NB4 (cell line): ENCODE measurements at regions not wholly inside any gene's neighbourhood (a gene's known extent, or its start where the extent isn't known, plus 50 kb on each side); places are given as distances from the start of the nearest gene placed in this dataset.

Experiments
- DNase-seq: peaks from one replicate; pipeline ENCODE4 v3.0.0; 2010; ENCODE audit warnings: low read depth
- H3K4me3 ChIP-seq: one replicate; pipeline ENCODE4 v1.5.1; 2011; ENCODE audit warnings: mild to moderate bottlenecking, low read depth, low read length, moderate library complexity
- MYC ChIP-seq: IDR thresholded peaks from 2 replicates; pipeline ENCODE4 v1.6.1; 2011; ENCODE audit warnings: low read depth, low read length
- POLR2A ChIP-seq: IDR thresholded peaks from 2 replicates; pipeline ENCODE4 v1.6.1; 2011; ENCODE audit warnings: mild to moderate bottlenecking; ENCODE audit not compliant: insufficient read length; ENCODE audit errors: extremely low read depth
- TF ChIP-seq, protein P1 (sequence below): IDR thresholded peaks from one replicate; pipeline ENCODE4 v1.5.1; 2012; ENCODE audit warnings: low read depth, low read length
- TF ChIP-seq, protein P2 (sequence below): IDR thresholded peaks from 2 replicates; pipeline ENCODE4 v1.6.1; 2011; ENCODE audit warnings: low read depth, low read length

DNA sequence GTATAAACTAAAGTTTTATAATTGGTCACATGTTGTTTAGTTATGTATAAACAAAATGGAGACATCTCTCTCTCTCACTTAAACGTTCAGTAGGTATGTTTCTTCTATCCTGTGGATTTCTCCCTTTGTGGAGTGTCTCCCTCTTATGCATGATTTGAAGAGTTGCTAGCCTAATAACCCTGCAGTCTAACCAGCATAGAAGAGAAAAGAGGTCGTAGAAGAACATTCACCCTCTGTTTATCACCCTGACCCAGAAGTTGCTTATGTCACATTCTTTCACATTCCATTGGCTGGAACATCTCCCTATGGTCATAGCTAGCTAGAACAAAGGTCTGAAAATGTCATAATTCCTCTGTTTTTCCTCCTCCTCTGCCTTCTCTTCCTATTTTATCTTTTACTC, 176.8 kb upstream of the PCDH20 start:
- no peak for DNase-seq
- H3K4me3 ChIP-seq = no peak overlapping the region
- TF ChIP-seq, protein P1, sequence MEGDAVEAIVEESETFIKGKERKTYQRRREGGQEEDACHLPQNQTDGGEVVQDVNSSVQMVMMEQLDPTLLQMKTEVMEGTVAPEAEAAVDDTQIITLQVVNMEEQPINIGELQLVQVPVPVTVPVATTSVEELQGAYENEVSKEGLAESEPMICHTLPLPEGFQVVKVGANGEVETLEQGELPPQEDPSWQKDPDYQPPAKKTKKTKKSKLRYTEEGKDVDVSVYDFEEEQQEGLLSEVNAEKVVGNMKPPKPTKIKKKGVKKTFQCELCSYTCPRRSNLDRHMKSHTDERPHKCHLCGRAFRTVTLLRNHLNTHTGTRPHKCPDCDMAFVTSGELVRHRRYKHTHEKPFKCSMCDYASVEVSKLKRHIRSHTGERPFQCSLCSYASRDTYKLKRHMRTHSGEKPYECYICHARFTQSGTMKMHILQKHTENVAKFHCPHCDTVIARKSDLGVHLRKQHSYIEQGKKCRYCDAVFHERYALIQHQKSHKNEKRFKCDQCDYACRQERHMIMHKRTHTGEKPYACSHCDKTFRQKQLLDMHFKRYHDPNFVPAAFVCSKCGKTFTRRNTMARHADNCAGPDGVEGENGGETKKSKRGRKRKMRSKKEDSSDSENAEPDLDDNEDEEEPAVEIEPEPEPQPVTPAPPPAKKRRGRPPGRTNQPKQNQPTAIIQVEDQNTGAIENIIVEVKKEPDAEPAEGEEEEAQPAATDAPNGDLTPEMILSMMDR = no peak
- TF ChIP-seq MYC = no peak
- TF ChIP-seq, protein P2, sequence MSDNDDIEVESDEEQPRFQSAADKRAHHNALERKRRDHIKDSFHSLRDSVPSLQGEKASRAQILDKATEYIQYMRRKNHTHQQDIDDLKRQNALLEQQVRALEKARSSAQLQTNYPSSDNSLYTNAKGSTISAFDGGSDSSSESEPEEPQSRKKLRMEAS = no peak
- no peak for TF ChIP-seq POLR2A

DNA sequence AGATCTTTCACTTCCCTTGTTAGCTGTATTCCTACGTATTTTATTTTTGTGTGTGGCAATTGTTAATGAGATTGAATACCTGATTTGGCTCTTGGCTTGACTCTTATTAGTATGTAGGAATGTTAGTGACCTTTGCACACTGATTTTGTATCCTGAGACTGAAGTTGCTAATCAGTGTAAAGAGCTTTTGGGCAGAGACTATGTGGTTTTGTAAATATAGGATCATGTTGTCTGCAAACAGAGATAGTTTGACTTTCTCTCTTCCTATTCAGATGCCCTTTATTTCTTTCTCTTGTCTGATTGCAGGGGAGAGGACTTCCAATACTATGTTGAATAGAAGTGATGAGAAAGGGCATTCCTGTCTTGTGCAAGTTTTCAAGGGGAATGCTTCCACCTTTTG, 160.3 kb upstream of the PCDH20 start:
- no peak overlapping the region for H3K4me3 ChIP-seq
- no peak for DNase-seq
- TF ChIP-seq MYC (no peak), POLR2A (no peak)
- TF ChIP-seq, protein P2 = no peak
- TF ChIP-seq, protein P1 = no peak

DNA sequence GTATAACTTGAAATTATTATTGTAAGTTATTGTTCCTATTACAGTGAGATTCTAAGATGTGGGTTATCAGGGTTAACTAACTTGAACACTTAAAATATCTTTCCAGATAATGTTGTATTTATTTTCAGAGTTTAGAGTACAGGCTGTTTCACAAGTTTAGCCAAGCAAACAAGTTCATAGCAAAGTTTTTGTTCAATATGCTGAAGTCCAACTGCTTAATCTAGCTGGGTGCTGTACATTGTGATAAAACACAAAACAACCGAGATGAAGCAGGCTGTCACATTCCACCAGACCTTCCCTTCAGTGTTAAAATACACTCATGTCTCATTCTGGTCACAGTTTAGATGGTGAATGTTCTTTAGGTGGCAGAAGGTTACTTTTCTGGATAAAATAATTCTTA, 148.0 kb upstream of the PCDH20 start:
- TF ChIP-seq, protein P1 = no peak
- TF ChIP-seq, protein P2 = no peak
- no peak for TF ChIP-seq MYC
- TF ChIP-seq POLR2A = no peak
- no peak for DNase-seq
- H3K4me3 ChIP-seq = no peak overlapping the region

DNA sequence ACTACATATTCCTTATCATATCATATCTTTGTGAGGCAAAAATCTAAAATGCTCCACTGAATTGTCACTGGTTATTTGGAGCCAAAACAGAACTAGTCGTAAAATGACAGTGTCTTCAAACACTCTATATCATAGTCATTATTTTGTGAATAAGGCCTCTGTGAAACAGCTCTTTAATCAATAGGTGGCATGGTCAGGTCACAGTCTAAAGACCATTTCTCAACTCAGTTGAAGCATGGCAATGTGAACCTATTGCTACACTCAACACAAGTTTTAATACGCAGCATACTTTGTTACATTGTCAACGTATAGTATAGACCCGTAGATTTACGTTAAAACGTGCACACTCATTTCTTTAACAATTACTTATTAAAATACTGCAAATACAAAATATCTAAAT, 131.3 kb upstream of the PCDH20 start:
- DNase-seq = no peak
- TF ChIP-seq, protein P2 = no peak
- TF ChIP-seq POLR2A = no peak
- TF ChIP-seq, protein P1 = no peak
- TF ChIP-seq MYC = no peak
- H3K4me3 ChIP-seq = no peak overlapping the region

DNA sequence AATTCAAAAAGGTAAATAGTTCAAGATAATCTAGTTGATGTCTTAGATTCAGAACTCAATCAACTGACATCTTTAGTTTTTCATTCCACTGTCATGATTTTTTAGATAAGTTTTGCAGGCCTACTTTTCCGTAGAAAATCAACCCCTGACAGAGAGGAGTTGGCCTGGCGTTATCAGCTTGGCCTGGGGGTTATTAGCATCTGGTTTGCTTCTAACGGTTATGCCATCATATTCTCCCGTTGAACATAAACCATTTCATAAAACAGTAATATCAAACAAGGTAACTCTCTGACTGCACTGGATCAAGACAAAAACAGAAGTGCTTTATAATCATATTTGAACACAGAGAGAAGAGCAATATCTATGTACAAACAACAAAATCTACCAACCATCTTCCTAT, 130.8 kb upstream of the PCDH20 start:
- no peak for TF ChIP-seq POLR2A
- TF ChIP-seq, protein P1 = no peak
- H3K4me3 ChIP-seq = no peak overlapping the region
- DNase-seq = no peak

DNA sequence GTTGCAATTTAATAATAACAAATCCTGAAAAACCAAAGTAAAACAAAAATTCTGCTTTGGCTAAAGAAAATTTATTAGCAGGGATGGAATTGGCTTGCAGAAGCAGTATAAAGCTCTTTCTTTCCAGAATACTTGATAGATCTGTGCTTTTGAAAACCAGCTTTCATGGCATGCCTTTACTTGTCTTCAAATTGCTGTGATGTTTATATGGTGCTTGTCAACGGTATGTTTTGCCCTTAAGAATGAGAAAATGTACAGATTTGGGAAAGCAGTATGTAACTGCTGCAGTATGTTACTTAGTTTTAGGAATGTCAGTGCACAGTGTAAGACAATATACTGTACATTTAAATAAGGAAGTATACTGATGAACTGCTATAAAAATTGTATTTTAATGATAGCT, 120.8 kb upstream of the PCDH20 start:
- no peak for TF ChIP-seq MYC
- TF ChIP-seq POLR2A = no peak
- TF ChIP-seq, protein P2 = no peak
- TF ChIP-seq, protein P1 = no peak
- no peak overlapping the region for H3K4me3 ChIP-seq
- DNase-seq = no peak
